Mucosa of rectum (tissue), 2 donors: ENCODE measurements at regions not wholly inside any gene's neighbourhood (a gene's known extent, or its start where the extent isn't known, plus 50 kb on each side); places are given as distances from the start of the nearest gene placed in this dataset.

Experiments
- H3K27ac ChIP-seq, 2 donors: one replicate each; pipeline ENCODE4 v1.7.0; 2013; ENCODE audit warnings: inconsistent platforms in 2 of 2, low read depth in 2 of 2, low read length in 2 of 2
- H3K27me3 ChIP-seq, 2 donors: one replicate each; pipeline ENCODE4 v1.7.0; 2013; ENCODE audit warnings: low read length in 2 of 2; ENCODE audit not compliant: control insufficient read depth in 2 of 2, insufficient read depth in 2 of 2
- H3K36me3 ChIP-seq, 2 donors: one replicate each; pipeline ENCODE4 v1.7.0; 2013; ENCODE audit warnings: low read length in 2 of 2; ENCODE audit not compliant: control insufficient read depth in 2 of 2, insufficient read depth in 2 of 2
- H3K4me1 ChIP-seq, 2 donors: one replicate each; pipeline ENCODE4 v1.7.0; 2013; ENCODE audit warnings: low read length in 2 of 2, mild to moderate bottlenecking in 1 of 2; ENCODE audit not compliant: control insufficient read depth in 2 of 2, insufficient read depth in 2 of 2
- H3K4me3 ChIP-seq, 2 donors: one replicate each; pipeline ENCODE4 v1.7.0; 2013; ENCODE audit warnings: low read length in 2 of 2
- H3K9ac ChIP-seq, 2 donors: one replicate each; pipeline ENCODE4 v1.7.0; 2013; ENCODE audit warnings: low read length in 2 of 2, low read depth in 1 of 2, mild to moderate bottlenecking in 1 of 2
- H3K9me3 ChIP-seq, 2 donors: one replicate each; pipeline ENCODE4 v1.7.0; 2013; ENCODE audit warnings: low read length in 2 of 2; ENCODE audit not compliant: control insufficient read depth in 2 of 2
- donor health status: healthy.
- donor health status: Normal muscosa, but diverticular disease.

DNA sequence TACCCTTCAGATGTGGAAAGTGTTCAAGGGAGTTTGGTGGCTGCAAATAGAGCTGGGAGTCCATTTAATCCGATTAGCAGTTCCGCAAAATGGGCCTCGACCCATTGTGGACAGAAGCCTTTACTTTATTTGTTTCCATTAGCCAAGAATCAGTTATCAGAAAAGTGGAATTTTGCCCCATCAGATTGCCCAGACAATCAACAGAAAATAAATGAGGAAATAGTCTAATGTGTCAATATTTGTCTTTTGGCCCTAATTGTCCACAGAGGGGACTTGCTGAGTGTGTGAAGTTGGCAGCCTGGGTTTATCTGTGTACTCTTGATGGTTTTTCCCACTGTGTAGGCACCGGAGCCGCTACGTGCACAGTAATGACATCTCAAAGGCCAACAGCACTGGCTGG, 134.3 kb downstream of the LINC00237 start:
- Histone ChIP-seq H3K27me3 (no peaks in the 10 kb centered on the region), H3K4me1 (no peaks in the 10 kb centered on the region), H3K4me3 (no peak overlapping the region), H3K27ac (no peak overlapping the region), H3K9ac (no peak overlapping the region), H3K36me3 (no peaks in the 10 kb centered on the region), H3K9me3 (no peaks in the 10 kb centered on the region)

GRCh38 chr20:20970841-20971240, 135.3 kb downstream of the LINC00237 start:
- Histone ChIP-seq H3K4me3 (no peak overlapping the region), H3K27ac (no peak overlapping the region), H3K36me3 (no peaks in the 10 kb centered on the region), H3K4me1 (no peaks in the 10 kb centered on the region), H3K27me3 (no peaks in the 10 kb centered on the region), H3K9ac (no peak overlapping the region), H3K9me3 (no peaks in the 10 kb centered on the region)

GRCh38 chr20:20969701-20970280, 136.4 kb downstream of the LINC00237 start:
- Histone ChIP-seq H3K27me3 (no peaks in the 10 kb centered on the region), H3K27ac (no peak overlapping the region), H3K9me3 (no peaks in the 10 kb centered on the region), H3K4me3 (no peak overlapping the region), H3K4me1 (no peaks in the 10 kb centered on the region), H3K9ac (no peak overlapping the region), H3K36me3 (no peaks in the 10 kb centered on the region)

DNA sequence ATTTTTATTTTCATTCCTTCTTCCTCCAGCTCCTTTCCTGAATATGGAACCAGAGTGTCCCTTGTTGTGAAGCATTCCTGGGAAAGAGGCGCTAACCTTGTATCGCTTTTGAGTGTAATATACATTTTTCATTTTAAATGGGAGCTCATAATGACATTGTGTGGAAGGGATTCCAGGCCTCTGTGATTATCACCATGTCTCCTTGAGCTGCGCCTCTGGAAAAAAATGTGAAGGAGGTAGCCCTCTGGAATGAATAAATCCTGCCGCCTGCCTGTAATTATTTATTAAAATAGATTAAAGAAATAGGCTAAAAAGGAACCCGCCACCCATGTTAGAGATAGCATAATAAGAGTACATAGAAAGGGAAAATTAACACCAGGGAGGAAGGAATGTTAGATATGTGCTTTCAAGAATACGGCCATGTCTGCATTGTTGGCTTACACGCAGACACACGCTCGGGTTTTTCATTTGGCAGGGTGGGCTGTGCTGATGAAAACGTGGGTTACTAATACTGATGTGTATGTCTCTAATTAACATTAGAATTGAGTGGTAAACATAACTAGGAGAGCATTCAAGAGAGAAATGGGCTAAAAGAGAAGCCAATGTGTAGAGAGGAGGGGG, 138.5 kb downstream of the LINC00237 start:
- Histone ChIP-seq H3K9me3 (no peaks in the 10 kb centered on the region), H3K9ac (no peak overlapping the region), H3K27ac (no peak overlapping the region), H3K4me3 (no peak overlapping the region), H3K4me1 (no peaks in the 10 kb centered on the region), H3K27me3 (no peaks in the 10 kb centered on the region), H3K36me3 (no peaks in the 10 kb centered on the region)

GRCh38 chr20:20966171-20966570, 140.0 kb downstream of the LINC00237 start:
- H3K9ac ChIP-seq = no peak overlapping the region
- H3K36me3 ChIP-seq = no peaks in the 10 kb centered on the region
- H3K9me3 ChIP-seq = no peaks in the 10 kb centered on the region
- no peaks in the 10 kb centered on the region for H3K27me3 ChIP-seq
- H3K27ac ChIP-seq = no peak overlapping the region
- no peaks in the 10 kb centered on the region for H3K4me1 ChIP-seq
- no peak overlapping the region for H3K4me3 ChIP-seq

DNA sequence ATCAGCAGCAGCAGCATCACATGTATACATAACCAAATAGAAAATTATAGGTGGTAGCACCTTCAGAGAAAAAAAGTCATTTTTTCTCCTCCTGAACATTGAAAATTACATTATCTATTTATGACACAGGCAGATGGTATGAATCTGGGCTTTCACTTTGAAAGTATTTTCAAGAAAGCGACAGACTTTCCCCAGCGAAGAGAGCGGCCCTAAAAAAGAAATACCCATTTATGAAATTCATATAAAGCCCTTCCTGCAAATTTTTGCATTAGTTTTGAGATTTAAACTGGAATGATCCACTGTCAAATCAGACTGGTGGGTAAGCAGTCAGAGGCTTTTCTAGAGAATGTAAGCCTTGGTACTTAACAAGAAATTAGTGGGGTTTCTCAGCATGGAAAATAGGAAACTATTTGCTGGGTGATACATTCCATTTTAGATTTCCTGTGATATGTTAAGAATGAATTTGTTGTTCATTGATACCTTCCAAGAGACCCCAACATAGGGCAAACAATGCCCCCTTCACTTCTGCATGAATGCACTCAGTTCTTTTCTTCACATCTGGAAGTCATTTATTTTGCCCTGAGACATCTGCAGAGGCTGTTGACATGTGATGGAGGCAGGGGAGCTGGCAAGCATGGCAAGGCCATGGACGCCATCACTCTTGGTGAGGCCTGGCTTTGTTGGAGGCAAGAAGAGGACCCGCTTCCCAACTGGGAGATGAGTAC, 147.0 kb downstream of the LINC00237 start:
- Histone ChIP-seq H3K4me3 (no peak overlapping the region), H3K36me3 (no peaks in the 10 kb centered on the region), H3K27me3 (no peaks in the 10 kb centered on the region), H3K9ac (no peak overlapping the region), H3K4me1 (no peaks in the 10 kb centered on the region), H3K9me3 (no peaks in the 10 kb centered on the region), H3K27ac (no peak overlapping the region)

- no peaks in the 10 kb centered on the region for H3K36me3 ChIP-seq
- H3K9ac ChIP-seq = no peak overlapping the region
- H3K4me1 ChIP-seq = no peaks in the 10 kb centered on the region
- H3K9me3 ChIP-seq = no peaks in the 10 kb centered on the region
- no peak overlapping the region for H3K4me3 ChIP-seq
- no peaks in the 10 kb centered on the region for H3K27me3 ChIP-seq
- no peak overlapping the region for H3K27ac ChIP-seq
Measured at GRCh38 chr20:20956513-20956931, 149.6 kb downstream of the LINC00237 start.

- Histone ChIP-seq H3K4me1 (no peaks in the 10 kb centered on the region), H3K36me3 (no peaks in the 10 kb centered on the region), H3K4me3 (no peak overlapping the region), H3K27me3 (no peaks in the 10 kb centered on the region), H3K27ac (no peak overlapping the region), H3K9ac (no peak overlapping the region), H3K9me3 (no peaks in the 10 kb centered on the region)
Measured at GRCh38 chr20:20955892-20956291, 150.3 kb downstream of the LINC00237 start.

- Histone ChIP-seq H3K9ac (no peak overlapping the region), H3K27me3 (no peaks in the 10 kb centered on the region), H3K9me3 (no peaks in the 10 kb centered on the region), H3K4me1 (no peaks in the 10 kb centered on the region), H3K4me3 (no peak overlapping the region), H3K36me3 (no peaks in the 10 kb centered on the region), H3K27ac (no peak overlapping the region)
Measured at GRCh38 chr20:20953738-20954618, 152.2 kb downstream of the LINC00237 start.

DNA sequence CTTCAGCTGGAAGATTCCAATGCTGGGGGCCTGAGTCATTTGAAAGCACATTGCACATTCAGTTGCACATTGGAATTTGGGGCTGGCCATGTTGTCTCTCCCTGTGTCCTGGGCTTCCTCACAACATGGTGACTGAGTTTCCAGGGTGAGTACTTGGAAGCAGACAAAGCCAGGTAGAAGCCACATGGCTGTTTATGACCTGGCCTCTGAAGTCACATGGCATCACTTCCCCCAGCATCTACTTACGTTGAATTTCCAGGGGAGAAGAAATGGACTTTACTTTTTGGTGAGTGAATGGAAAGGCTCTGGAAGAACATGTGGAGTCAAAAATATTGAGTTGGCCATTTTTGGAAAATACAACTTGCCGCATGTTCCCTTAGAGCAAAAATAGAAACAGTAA, 155.5 kb downstream of the LINC00237 start:
- Histone ChIP-seq H3K4me1 (no peaks in the 10 kb centered on the region), H3K36me3 (no peaks in the 10 kb centered on the region), H3K27ac (no peak overlapping the region), H3K27me3 (no peaks in the 10 kb centered on the region), H3K9me3 (no peaks in the 10 kb centered on the region), H3K4me3 (no peak overlapping the region), H3K9ac (no peak overlapping the region)
